Activated CD8-positive, alpha-beta T cell treated with anti-CD3 and anti-CD28 coated beads for 36 hours (primary cell): ENCODE measurements at regions not wholly inside any gene's neighbourhood (a gene's known extent, or its start where the extent isn't known, plus 50 kb on each side); places are given as distances from the start of the nearest gene placed in this dataset.

ENCODE experiments used
- ATAC-seq: fragments of 200-7000 bp; cut with Tn5 transposase; one replicate; pipeline ENCODE4 v1.10.0; 2021; ENCODE audit warnings: mild to moderate bottlenecking, moderate library complexity
- CTCF ChIA-PET: fragments of 350-600 bp; sonication (Branson Sonifier 250); formaldehyde crosslinking; loops from one replicate; lab custom pipeline; 2021; ENCODE audit warnings: antibody characterized with exemption; lab: Charles Lee
- POLR2A ChIA-PET: fragments of 350-600 bp; sonication (Branson Sonifier 250); formaldehyde crosslinking; loops from one replicate; lab custom pipeline; 2021; ENCODE audit warnings: antibody characterized with exemption; lab: Charles Lee
- DNase-seq: peaks from one replicate; pipeline ENCODE4 v3.0.0-alpha.2; 2020
- H3K27ac Mint-ChIP-seq: one replicate; pipeline ENCODE4 v1.8.0; 2021; ENCODE audit warnings: mild to moderate bottlenecking, mixed read lengths
- H3K27me3 Mint-ChIP-seq: one replicate; pipeline ENCODE4 v1.8.0; 2021; ENCODE audit warnings: mixed read lengths
- H3K36me3 Mint-ChIP-seq: one replicate; pipeline ENCODE4 v1.8.0; 2021; ENCODE audit warnings: low read depth, mixed read lengths
- H3K4me1 Mint-ChIP-seq: one replicate; pipeline ENCODE4 v1.8.0; 2021; ENCODE audit warnings: low read depth, mixed read lengths
- H3K4me3 Mint-ChIP-seq: one replicate; pipeline ENCODE4 v1.8.0; 2021; ENCODE audit warnings: mild to moderate bottlenecking, moderate library complexity, mixed read lengths
- H3K9me3 Mint-ChIP-seq: one replicate; pipeline ENCODE4 v1.8.0; 2021; ENCODE audit warnings: mixed read lengths
- CTCF ChIP-seq: fragments of 200-600 bp; IDR thresholded peaks from one replicate; pipeline ENCODE4 v1.8.0; 2022; ENCODE audit warnings: antibody characterized with exemption, mild to moderate bottlenecking
- intact Hi-C: fragments of 100-400 bp; cut with micrococcal nuclease; formaldehyde crosslinking; loops from one replicate; pipeline ENCODE4 v1.10.0; 2022

GRCh38 chr12:41836416-41836815 lies 308.3 kb downstream of the GXYLT1 start:
- H3K4me3 Mint-ChIP-seq = no peak overlapping the region
- ATAC-seq = no peak

GRCh38 chr12:41835556-41835955 lies 309.1 kb downstream of the GXYLT1 start:
- H3K27me3 Mint-ChIP-seq = peaks cover 3% of the 10 kb centered on the region

More at GRCh38 chr12:41836416-41836815, 308.3 kb downstream of the GXYLT1 start:
- ChIA-PET CTCF (no interaction called here), POLR2A (no interaction called here)
- H3K27ac Mint-ChIP-seq = no peak overlapping the region
- no peaks in the 10 kb centered on the region for H3K36me3 Mint-ChIP-seq
- no peak for TF ChIP-seq CTCF
- no peak for DNase-seq
- intact Hi-C loops = no loop called here
- no peaks in the 10 kb centered on the region for H3K9me3 Mint-ChIP-seq
- peaks cover 5% of the 10 kb centered on the region for H3K27me3 Mint-ChIP-seq
- no peaks in the 10 kb centered on the region for H3K4me1 Mint-ChIP-seq

GRCh38 chr12:41819948-41820347 lies 324.7 kb downstream of the GXYLT1 start:
- ATAC-seq = no peak
- ChIA-PET POLR2A (no interaction called here), CTCF (no interaction called here)
- TF ChIP-seq CTCF = no peak
- Mint-ChIP-seq H3K4me1 (no peaks in the 10 kb centered on the region), H3K27ac (no peak overlapping the region), H3K36me3 (no peaks in the 10 kb centered on the region), H3K4me3 (no peak overlapping the region), H3K9me3 (no peaks in the 10 kb centered on the region), H3K27me3 (no peaks in the 10 kb centered on the region)
- no peak for DNase-seq
- intact Hi-C loops = no loop called here

More at GRCh38 chr12:41835556-41835955, 309.1 kb downstream of the GXYLT1 start:
- ATAC-seq (no peak), DNase-seq (no peak)
- Mint-ChIP-seq H3K27ac (no peak overlapping the region), H3K9me3 (no peaks in the 10 kb centered on the region), H3K4me1 (no peaks in the 10 kb centered on the region), H3K36me3 (no peaks in the 10 kb centered on the region), H3K4me3 (no peak overlapping the region)
- no peak for TF ChIP-seq CTCF
- ChIA-PET POLR2A (no interaction called here), CTCF (no interaction called here)
- intact Hi-C loops = no loop called here

GRCh38 chr12:41804026-41804425 lies 340.6 kb downstream of the GXYLT1 start:
- CTCF ChIA-PET = no interaction called here

GRCh38 chr12:41802803-41803202 lies 341.9 kb downstream of the GXYLT1 start:
- Mint-ChIP-seq H3K9me3 (no peaks in the 10 kb centered on the region), H3K36me3 (no peaks in the 10 kb centered on the region), H3K27me3 (no peaks in the 10 kb centered on the region), H3K4me1 (no peaks in the 10 kb centered on the region), H3K27ac (no peak overlapping the region), H3K4me3 (no peak overlapping the region)
- ChIA-PET CTCF (no interaction called here), POLR2A (no interaction called here)
- ATAC-seq = no peak
- DNase-seq = no peak
- intact Hi-C loops = no loop called here
- TF ChIP-seq CTCF = no peak

More at GRCh38 chr12:41804026-41804425, 340.6 kb downstream of the GXYLT1 start:
- Mint-ChIP-seq H3K4me1 (no peaks in the 10 kb centered on the region), H3K4me3 (no peak overlapping the region), H3K27me3 (no peaks in the 10 kb centered on the region), H3K9me3 (no peaks in the 10 kb centered on the region), H3K36me3 (no peaks in the 10 kb centered on the region), H3K27ac (no peak overlapping the region)
- TF ChIP-seq CTCF = no peak
- POLR2A ChIA-PET = no interaction called here
- intact Hi-C loops = no loop called here
- ATAC-seq = no peak
- DNase-seq = no peak
